ENCODE measurements at regions not wholly inside any gene's neighbourhood (a gene's known extent, or its start where the extent isn't known, plus 50 kb on each side); places are given as distances from the start of the nearest gene placed in this dataset.
"Not testable (repeated sequence)": the region's sequence is repeated elsewhere in the genome, so short reads cannot be mapped to it uniquely, and the experiment has no call there.

GRCh38 chr19:30804751-30805150, 432.6 kb downstream of the ZNF536 start:
- DNase-seq, result no peak

GRCh38 chr19:30804333-30804732, 432.1 kb downstream of the ZNF536 start:
- not testable (repeated sequence) for DNase-seq

- no peak for DNase-seq
Measured at GRCh38 chr19:30802424-30803013, 430.3 kb downstream of the ZNF536 start.

- peak in 1 of 2 donors; percentile 19 for DNase-seq
Measured at GRCh38 chr19:30799865-30800755, 427.9 kb downstream of the ZNF536 start.

DNA sequence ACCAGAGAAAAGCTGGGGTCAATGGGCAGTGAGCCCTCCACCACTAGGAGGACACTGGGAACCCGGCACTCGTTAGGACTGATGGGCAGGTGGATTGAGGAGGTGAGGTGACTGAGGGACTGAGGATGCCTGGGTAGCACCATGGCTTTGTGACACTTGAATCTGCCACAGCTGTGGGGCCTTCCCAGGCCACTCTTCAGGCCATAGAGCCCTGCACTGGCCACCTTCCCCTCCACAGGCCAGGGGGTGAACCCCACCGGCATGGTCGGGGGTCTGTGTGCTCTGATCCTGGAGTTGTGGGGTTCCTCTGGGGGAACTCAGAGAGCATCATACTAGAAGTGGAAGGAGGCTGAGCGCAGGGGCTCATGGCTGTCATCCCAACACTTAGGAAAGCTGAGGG, 423.5 kb downstream of the ZNF536 start:
- no peak for DNase-seq

GRCh38 chr19:30792561-30793505, 420.6 kb downstream of the ZNF536 start:
- no peak for DNase-seq

GRCh38 chr19:30791088-30791487, 418.9 kb downstream of the ZNF536 start:
- DNase-seq, result no peak

DNA sequence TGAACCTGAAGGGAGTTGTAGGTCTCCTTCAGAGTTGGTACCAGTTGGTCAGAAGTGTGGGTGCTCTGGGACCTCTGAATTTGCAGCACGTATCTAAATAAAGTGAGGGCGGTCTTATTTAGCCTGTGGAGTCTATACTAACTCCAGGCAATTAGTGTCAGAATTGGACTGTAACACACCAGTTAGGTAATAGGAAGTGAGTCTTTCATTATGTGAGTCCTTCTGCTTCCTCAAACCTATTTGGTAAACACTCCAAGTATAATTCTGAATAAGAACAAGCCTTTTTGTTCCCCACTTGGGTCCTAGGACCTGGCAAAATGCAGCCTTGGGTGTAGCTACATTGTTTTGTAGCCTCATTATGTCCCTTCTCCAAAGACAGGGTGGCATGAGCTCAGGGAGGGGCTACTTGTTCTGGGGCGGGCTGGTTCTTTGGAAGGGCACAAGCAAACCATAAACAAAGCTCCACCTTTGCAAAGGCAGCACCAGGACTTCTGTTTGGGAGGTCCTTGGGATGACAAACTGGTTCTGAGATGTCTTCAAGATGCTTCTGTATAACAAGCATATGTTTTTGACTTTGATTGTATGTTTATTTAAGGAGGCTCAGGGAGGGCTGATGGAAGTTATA, 418.0 kb downstream of the ZNF536 start:
- no peak for DNase-seq

GRCh38 chr19:30788105-30788765, 416.1 kb downstream of the ZNF536 start:
- DNase-seq, result no peak

- no peak for DNase-seq
Measured at GRCh38 chr19:30785458-30786137, 413.4 kb downstream of the ZNF536 start.

- DNase-seq, result peak; percentile 47 to 54
Measured at GRCh38 chr19:30784850-30785457, 412.8 kb downstream of the ZNF536 start.

DNA sequence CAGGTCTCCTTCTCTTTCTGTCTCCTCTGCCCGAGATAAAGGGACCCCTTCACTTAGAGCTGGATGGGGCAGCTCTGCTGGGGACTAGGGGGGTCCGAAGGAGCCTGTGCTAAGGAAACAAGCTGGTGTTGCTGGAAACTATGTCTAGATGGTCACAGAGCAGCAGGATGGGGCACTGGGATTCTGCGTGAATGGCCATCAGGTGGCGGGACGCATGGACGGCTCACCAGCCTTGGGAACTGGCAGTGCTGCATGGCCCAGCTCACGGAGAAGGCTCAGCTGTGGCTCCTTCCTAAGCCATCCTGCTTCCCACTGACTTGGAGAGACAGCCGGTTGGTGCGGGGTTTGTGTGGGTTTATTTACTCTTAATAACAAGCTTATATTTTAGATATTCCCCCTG, 411.8 kb downstream of the ZNF536 start:
- DNase-seq, result no peak

DNA sequence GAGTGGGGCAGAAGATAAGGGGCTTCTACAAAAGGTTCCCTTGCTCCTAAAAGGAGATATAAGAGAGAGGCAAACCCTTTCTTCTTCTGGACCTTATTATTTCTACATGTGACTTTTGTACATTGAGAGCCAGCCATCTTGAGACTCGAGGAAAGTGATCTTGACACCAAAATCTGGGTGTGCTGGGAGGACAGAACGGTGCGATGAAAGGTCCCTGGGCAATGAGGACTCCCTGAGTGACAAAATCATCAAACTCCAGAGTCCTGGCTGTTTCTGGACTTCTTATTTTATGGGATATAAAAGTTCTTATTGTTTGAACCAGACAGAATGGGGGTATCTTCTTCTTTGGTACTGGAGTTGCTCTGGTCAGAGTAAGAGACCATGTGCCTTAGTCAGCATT, 411.0 kb downstream of the ZNF536 start:
- DNase-seq, result no peak

- DNase-seq, result no peak
Measured at GRCh38 chr19:30781519-30781918, 409.3 kb downstream of the ZNF536 start.

GRCh38 chr19:30781047-30781446, 408.9 kb downstream of the ZNF536 start:
- DNase-seq, result no peak

- no peak for DNase-seq
Measured at GRCh38 chr19:30780456-30780855, 408.3 kb downstream of the ZNF536 start.

- no peak for DNase-seq
Measured at GRCh38 chr19:30780032-30780431, 407.8 kb downstream of the ZNF536 start.

DNA sequence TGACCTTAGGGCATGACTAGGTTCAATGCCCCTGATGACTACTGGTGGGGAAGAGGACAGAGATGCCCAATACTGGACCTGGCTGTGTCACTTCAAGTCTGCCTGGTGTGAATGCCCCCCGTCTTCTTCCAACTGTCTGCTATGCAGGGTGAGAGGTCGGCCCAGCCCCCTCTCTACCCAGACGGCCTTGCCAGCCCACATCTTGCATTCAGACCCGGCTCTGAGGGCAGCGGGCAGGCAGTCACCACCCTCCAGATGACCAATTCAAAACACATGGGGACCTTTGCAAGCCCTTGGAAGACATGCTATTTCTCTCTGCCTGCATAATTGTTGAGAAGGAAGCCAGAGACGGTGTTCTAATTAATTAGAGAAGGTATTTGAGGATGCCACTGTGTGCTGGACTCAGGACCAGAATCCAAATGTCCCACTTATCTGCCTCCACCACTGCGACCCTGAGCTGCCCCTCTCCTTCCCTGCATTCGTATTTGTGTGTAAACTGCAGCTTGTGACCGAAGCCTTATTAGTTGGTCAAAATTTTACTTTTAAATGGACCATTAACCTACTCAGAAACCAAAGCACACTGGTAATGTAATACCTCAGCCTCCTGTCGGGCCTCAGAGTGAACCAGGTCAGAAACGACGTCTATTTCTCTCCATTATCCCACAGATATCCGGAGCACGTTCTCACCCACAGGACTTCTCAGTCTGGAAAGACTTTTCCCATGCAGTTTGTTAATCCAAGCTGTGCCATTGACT, 407.0 kb downstream of the ZNF536 start:
- no peak for DNase-seq

DNA sequence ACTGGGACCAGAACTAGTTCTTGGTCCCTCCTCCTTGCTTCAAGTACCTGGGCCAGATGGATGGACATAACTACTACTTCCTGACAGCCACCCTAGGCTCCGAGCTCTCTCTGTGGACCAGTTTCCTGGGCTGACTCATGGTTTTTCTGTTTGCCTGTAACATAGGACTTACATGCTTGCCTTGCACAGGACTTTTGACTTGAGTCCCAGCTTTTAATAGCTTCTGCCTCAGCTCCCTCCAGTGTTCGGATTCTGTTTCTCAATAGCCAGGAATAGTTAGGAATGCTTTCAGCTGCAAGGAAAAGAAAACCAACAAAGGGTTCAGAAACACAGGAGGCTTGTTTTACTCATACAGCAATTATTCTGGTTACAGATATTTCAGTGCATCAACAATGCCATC, 405.9 kb downstream of the ZNF536 start:
- DNase-seq, result no peak

- no peak for DNase-seq
Measured at GRCh38 chr19:30775956-30776355, 403.8 kb downstream of the ZNF536 start.

Measured in CD4-positive, alpha-beta T cell treated with Interleukin-4 for 1 hour (primary cell).